ENCODE measurements at regions not wholly inside any gene's neighbourhood (a gene's known extent, or its start where the extent isn't known, plus 50 kb on each side); places are given as distances from the start of the nearest gene placed in this dataset.

GRCh38 chr4:35608205-35608604 is 636.1 kb downstream of the ARAP2 start:
- H3K36me3 Mint-ChIP-seq (ENCODE audit: insufficient read depth in 1 of 3, low read depth in 3 of 3), result no peaks in the 10 kb centered on the region
- no peak overlapping the region for H2BK20ac ChIP-seq (ENCODE audit: low read depth, low read length, poor library complexity, severe bottlenecking)
- H3K56ac ChIP-seq (ENCODE audit: insufficient read length, low read depth, low read length), result no peak overlapping the region
- no peak for TF ChIP-seq CTCF (conservative IDR thresholded peaks at IDR 0.05)
- no peaks in the 10 kb centered on the region for H3K79me1 ChIP-seq (ENCODE audit: insufficient read depth, low read depth, low read length, poor library complexity, severe bottlenecking)
- no peak overlapping the region for H2BK12ac ChIP-seq (ENCODE audit: insufficient read length, low read depth, low read length)
- no peak overlapping the region for H3K4me3 Mint-ChIP-seq
- no peak overlapping the region for H4K91ac ChIP-seq (ENCODE audit: insufficient read length, low read depth, low read length)
- no peak overlapping the region for H3K18ac ChIP-seq (ENCODE audit: insufficient read length, low read depth, low read length)
- no peak overlapping the region for H3K27ac Mint-ChIP-seq
- H3K9me3 Mint-ChIP-seq, result no peaks in the 10 kb centered on the region; a peak in 1 of 5 replicates
- no peak overlapping the region for H2BK5ac ChIP-seq (ENCODE audit: insufficient read length, low read length)
- H3K9me3 ChIP-seq (ENCODE audit: control insufficient read depth, low read depth, low read length), result no peaks in the 10 kb centered on the region
- H3K4me2 ChIP-seq (ENCODE audit: insufficient read depth, insufficient read length, low read length), result no peak overlapping the region
- H3K79me2 ChIP-seq (ENCODE audit: insufficient read depth, low read length), result no peaks in the 10 kb centered on the region
- H3K23ac ChIP-seq (ENCODE audit: insufficient read length, low read depth, low read length), result no peak overlapping the region
- H3K27me3 Mint-ChIP-seq (ENCODE audit: low read depth), result no peaks in the 10 kb centered on the region
- no peak overlapping the region for H2BK120ac ChIP-seq (ENCODE audit: low read depth, low read length, poor library complexity, severe bottlenecking)
- no peak overlapping the region for H4K5ac ChIP-seq (ENCODE audit: insufficient read length, low read depth, low read length)
- H3K27ac ChIP-seq (ENCODE audit: insufficient read length, low read depth, low read length), result no peak overlapping the region
- H3K9ac ChIP-seq (ENCODE audit: extremely low read depth, insufficient read length, low read length), result no peak overlapping the region
- no peak overlapping the region for H2BK15ac ChIP-seq (ENCODE audit: low read depth, low read length)
- H2AFZ ChIP-seq (ENCODE audit: low read length), result no peak overlapping the region
- H3K4me1 Mint-ChIP-seq, result no peaks in the 10 kb centered on the region
- no peak overlapping the region for H3T11ph ChIP-seq (ENCODE audit: low read length)
- H3K23me2 ChIP-seq (ENCODE audit: insufficient read length, low read depth, low read length, poor library complexity, severe bottlenecking), result no peaks in the 10 kb centered on the region
- H2AK5ac ChIP-seq (ENCODE audit: insufficient read length, low read length), result no peak overlapping the region
- H3K4ac ChIP-seq (ENCODE audit: low read depth, low read length), result no peak overlapping the region
- no peak for DNase-seq
- H3K4me1 ChIP-seq (ENCODE audit: insufficient read depth, low read length), result no peaks in the 10 kb centered on the region
- H3K27me3 ChIP-seq (ENCODE audit: insufficient read depth, low read length), result no peaks in the 10 kb centered on the region
- no peak overlapping the region for H3K14ac ChIP-seq (ENCODE audit: insufficient read depth, low read length)
- no peak overlapping the region for H4K8ac ChIP-seq (replicated peaks; ENCODE audit: insufficient read length, low read depth, low read length)
- H4K20me1 ChIP-seq (ENCODE audit: control insufficient read depth, insufficient read depth, insufficient read length), result no peaks in the 10 kb centered on the region

Measured in H9 (cell line).